Osteoblast (primary cell): ENCODE measurements at regions not wholly inside any gene's neighbourhood (a gene's known extent, or its start where the extent isn't known, plus 50 kb on each side); places are given as distances from the start of the nearest gene placed in this dataset.

Experiments used
- DNase-seq: peaks from one replicate; pipeline ENCODE4 v3.0.0; 2011; ENCODE audit warnings: low spot score, mixed read lengths; ENCODE audit not compliant: insufficient read length; ENCODE audit errors: missing footprints
- H2AFZ ChIP-seq: 2 replicates; pipeline ENCODE4 v1.6.0; 2011; ENCODE audit warnings: mild to moderate bottlenecking, low read length
- H3K27ac ChIP-seq: 2 replicates; pipeline ENCODE4 v1.5.1; 2011; ENCODE audit warnings: mild to moderate bottlenecking, low read depth, low read length, moderate library complexity
- H3K27me3 ChIP-seq: 2 replicates; pipeline ENCODE4 v1.6.0; 2012; ENCODE audit warnings: mild to moderate bottlenecking, control low read depth, inconsistent platforms, low read length, moderate library complexity; ENCODE audit not compliant: insufficient read depth
- H3K36me3 ChIP-seq: 2 replicates; pipeline ENCODE4 v1.5.1; 2011; ENCODE audit warnings: mild to moderate bottlenecking, low read length, control low read depth, moderate library complexity; ENCODE audit not compliant: insufficient read depth
- H3K4me1 ChIP-seq: 2 replicates; pipeline ENCODE4 v1.5.1; 2011; ENCODE audit warnings: mild to moderate bottlenecking, low read length, control low read depth, moderate library complexity; ENCODE audit not compliant: insufficient read depth
- H3K4me2 ChIP-seq: 2 replicates; pipeline ENCODE4 v1.6.0; 2011; ENCODE audit warnings: mild to moderate bottlenecking, low read length; ENCODE audit not compliant: insufficient read depth
- H3K4me3 ChIP-seq: fragments of 200-600 bp; sonication (generic); 3 replicates; pipeline ENCODE4 v1.5.1; 2012; ENCODE audit warnings: mild to moderate bottlenecking, low read length, inconsistent platforms; ENCODE audit not compliant: insufficient read depth
- H3K79me2 ChIP-seq: 2 replicates; pipeline ENCODE4 v1.6.0; 2012; ENCODE audit warnings: mild to moderate bottlenecking, low read length, control low read depth, inconsistent platforms; ENCODE audit not compliant: insufficient read depth
- H3K9me3 ChIP-seq: 2 replicates; pipeline ENCODE4 v1.5.1; 2011; ENCODE audit warnings: low read depth, low read length, control low read depth
- H4K20me1 ChIP-seq: 2 replicates; pipeline ENCODE4 v1.6.0; 2012; ENCODE audit warnings: mild to moderate bottlenecking, low read length, control low read depth; ENCODE audit not compliant: insufficient read depth
- TF ChIP-seq, protein P1 (sequence below): IDR thresholded peaks from 2 replicates; pipeline ENCODE4 v1.5.1; 2011; ENCODE audit warnings: mild to moderate bottlenecking, low read depth, low read length, moderate library complexity; ENCODE audit errors: extremely low read depth

GRCh38 chr2:80719607-80720006, 415.1 kb upstream of the LRRTM1 start:
- Histone ChIP-seq H3K27me3 (no peaks in the 10 kb centered on the region), H3K27ac (no peak overlapping the region), H3K4me1 (no peaks in the 10 kb centered on the region), H3K79me2 (no peaks in the 10 kb centered on the region), H4K20me1 (no peaks in the 10 kb centered on the region), H3K4me2 (no peak overlapping the region), H3K4me3 (no peak overlapping the region), H3K36me3 (no peaks in the 10 kb centered on the region), H2AFZ (no peak overlapping the region), H3K9me3 (peaks cover 2% of the 10 kb centered on the region)
- TF ChIP-seq, protein P1, sequence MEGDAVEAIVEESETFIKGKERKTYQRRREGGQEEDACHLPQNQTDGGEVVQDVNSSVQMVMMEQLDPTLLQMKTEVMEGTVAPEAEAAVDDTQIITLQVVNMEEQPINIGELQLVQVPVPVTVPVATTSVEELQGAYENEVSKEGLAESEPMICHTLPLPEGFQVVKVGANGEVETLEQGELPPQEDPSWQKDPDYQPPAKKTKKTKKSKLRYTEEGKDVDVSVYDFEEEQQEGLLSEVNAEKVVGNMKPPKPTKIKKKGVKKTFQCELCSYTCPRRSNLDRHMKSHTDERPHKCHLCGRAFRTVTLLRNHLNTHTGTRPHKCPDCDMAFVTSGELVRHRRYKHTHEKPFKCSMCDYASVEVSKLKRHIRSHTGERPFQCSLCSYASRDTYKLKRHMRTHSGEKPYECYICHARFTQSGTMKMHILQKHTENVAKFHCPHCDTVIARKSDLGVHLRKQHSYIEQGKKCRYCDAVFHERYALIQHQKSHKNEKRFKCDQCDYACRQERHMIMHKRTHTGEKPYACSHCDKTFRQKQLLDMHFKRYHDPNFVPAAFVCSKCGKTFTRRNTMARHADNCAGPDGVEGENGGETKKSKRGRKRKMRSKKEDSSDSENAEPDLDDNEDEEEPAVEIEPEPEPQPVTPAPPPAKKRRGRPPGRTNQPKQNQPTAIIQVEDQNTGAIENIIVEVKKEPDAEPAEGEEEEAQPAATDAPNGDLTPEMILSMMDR = no peak
- DNase-seq = no peak

GRCh38 chr2:80715433-80715832, 410.9 kb upstream of the LRRTM1 start:
- Histone ChIP-seq H2AFZ (no peak overlapping the region), H3K9me3 (peaks cover 2% of the 10 kb centered on the region), H3K79me2 (no peaks in the 10 kb centered on the region), H3K27me3 (no peaks in the 10 kb centered on the region), H4K20me1 (no peaks in the 10 kb centered on the region), H3K27ac (no peak overlapping the region), H3K4me2 (no peak overlapping the region), H3K4me3 (no peak overlapping the region), H3K36me3 (no peaks in the 10 kb centered on the region), H3K4me1 (no peaks in the 10 kb centered on the region)
- DNase-seq = no peak
- TF ChIP-seq, protein P1 = no peak

DNA sequence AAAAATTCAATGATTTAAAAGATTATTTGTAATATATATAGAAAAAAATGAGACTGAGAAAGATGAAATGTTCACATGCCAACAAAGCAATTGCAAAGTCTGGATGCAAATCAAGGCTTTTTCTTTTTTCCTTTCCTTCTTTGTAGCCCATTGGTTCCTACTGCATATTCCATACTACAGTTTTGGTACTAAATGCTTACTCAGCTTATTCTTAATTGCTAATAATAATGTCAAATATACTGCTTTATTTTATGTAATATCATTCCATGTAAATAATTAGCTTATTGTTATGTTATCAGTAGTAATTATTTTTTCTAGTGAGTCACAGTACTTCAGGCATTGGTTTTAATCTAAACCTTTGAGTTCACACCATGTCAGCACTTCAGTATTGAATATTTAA, 407.4 kb upstream of the LRRTM1 start:
- no peak overlapping the region for H3K4me3 ChIP-seq

DNA sequence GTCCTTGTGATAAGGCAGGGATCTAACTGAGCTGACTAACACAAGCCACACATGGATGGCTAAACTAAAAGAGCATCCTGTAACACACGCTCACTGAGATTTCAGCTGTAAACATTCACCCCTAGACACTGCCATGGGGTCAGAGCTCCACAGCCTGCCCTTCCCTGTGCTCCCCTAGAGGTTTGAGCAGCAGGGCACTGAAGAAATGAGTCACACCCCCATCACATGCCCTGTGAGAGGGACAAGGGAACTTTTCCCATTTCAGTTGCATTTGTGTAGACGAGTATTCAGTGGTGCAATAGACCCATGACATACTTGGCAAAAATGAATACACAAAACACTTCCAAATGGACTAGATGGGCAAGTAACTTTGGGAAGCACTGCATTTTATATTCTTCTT, 402.4 kb upstream of the LRRTM1 start:
- H3K36me3 ChIP-seq = no peaks in the 10 kb centered on the region

More for the DNA sequence above, 407.4 kb upstream of the LRRTM1 start:
- DNase-seq = no peak
- TF ChIP-seq, protein P1 = no peak
- no peaks in the 10 kb centered on the region for H4K20me1 ChIP-seq
- no peaks in the 10 kb centered on the region for H3K79me2 ChIP-seq
- no peaks in the 10 kb centered on the region for H3K36me3 ChIP-seq
- no peak overlapping the region for H3K4me2 ChIP-seq
- no peak overlapping the region for H3K27ac ChIP-seq
- no peaks in the 10 kb centered on the region for H3K27me3 ChIP-seq
- no peaks in the 10 kb centered on the region for H3K4me1 ChIP-seq
- no peak overlapping the region for H2AFZ ChIP-seq
- H3K9me3 ChIP-seq = no peaks in the 10 kb centered on the region

More for the DNA sequence above, 402.4 kb upstream of the LRRTM1 start:
- Histone ChIP-seq H4K20me1 (no peaks in the 10 kb centered on the region), H3K79me2 (no peaks in the 10 kb centered on the region), H3K27ac (no peak overlapping the region), H3K4me1 (no peaks in the 10 kb centered on the region), H3K9me3 (peaks cover 2% of the 10 kb centered on the region), H3K27me3 (no peaks in the 10 kb centered on the region), H2AFZ (no peak overlapping the region), H3K4me3 (no peak overlapping the region), H3K4me2 (no peak overlapping the region)
- DNase-seq = no peak
- TF ChIP-seq, protein P1 = no peak
